ENCODE measurements at regions not wholly inside any gene's neighbourhood (a gene's known extent, or its start where the extent isn't known, plus 50 kb on each side); places are given as distances from the start of the nearest gene placed in this dataset.

DNA sequence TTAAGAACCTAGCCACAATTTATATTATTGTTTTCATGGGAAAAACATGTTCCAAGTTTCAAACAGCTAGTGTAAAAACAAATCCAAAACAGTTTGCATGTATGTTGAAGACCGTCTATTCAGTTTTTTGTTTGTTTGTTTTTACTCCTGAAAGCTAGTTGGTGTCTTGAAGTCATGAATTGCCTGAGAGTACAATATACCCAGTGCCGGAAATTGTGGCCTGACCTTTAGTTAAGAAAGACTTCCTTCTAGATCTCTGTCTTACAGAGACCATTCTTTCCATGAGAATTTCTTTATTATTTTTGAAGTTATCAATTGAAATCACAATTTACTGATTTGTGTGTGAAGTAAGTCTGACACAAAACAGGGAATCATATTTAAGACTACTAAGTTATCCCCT lies 474.8 kb downstream of the KCNJ2 start:
- Histone ChIP-seq H4K91ac (replicated peaks; ENCODE audit: insufficient read length, low read length) (no peak overlapping the region), H3K27ac (ENCODE audit: low read depth, low read length) (no peak overlapping the region), H3K79me1 (ENCODE audit: low read depth, low read length) (no peaks in the 10 kb centered on the region), H2BK120ac (replicated peaks; ENCODE audit: low read depth, low read length) (no peak overlapping the region), H3K9me3 (ENCODE audit: insufficient read depth in 2 of 2, low read depth in 1 of 2, low read length in 1 of 2) (no peaks in the 10 kb centered on the region), H3K27me3 (replicated peaks in 1 of 4; ENCODE audit: control insufficient read depth in 3 of 4, extremely low read depth in 1 of 4, insufficient read depth in 3 of 4, low read length in 3 of 4) (no peaks in the 10 kb centered on the region), H2BK15ac (ENCODE audit: low read length) (no peak overlapping the region), H2BK20ac (ENCODE audit: low read length) (no peak overlapping the region), H3K9ac (replicated peaks in 1 of 4; ENCODE audit: extremely low read depth in 1 of 4, low read depth in 3 of 4, low read length in 3 of 4) (no peak overlapping the region), H3K4me1 (replicated peaks in 1 of 4; ENCODE audit: control insufficient read depth in 3 of 4, insufficient read depth in 4 of 4, low read length in 3 of 4) (peaks cover 0 to 4% (median 1%) of the 10 kb centered on the region in 4 experiments; a peak in 2 of 7 replicates), H3K23ac (ENCODE audit: insufficient read length) (no peak overlapping the region), H3K4ac (replicated peaks; ENCODE audit: insufficient read length, low read depth, low read length) (no peak overlapping the region), H4K8ac (ENCODE audit: extremely low read depth, insufficient read depth, low read length) (no peak overlapping the region), H2AK5ac (ENCODE audit: low read depth, low read length) (no peak overlapping the region), H3K56ac (replicated peaks; ENCODE audit: insufficient read length, low read depth, low read length) (no peak overlapping the region), H2BK5ac (ENCODE audit: low read depth, low read length) (no peak overlapping the region), H2AFZ (ENCODE audit: low read length) (no peak overlapping the region), H3K23me2 (ENCODE audit: low read depth, low read length) (no peaks in the 10 kb centered on the region), H2BK12ac (ENCODE audit: low read depth, low read length) (no peak overlapping the region), H3K4me2 (ENCODE audit: insufficient read depth in 1 of 2, low read depth in 2 of 2, low read length in 2 of 2) (no peak overlapping the region), H4K5ac (ENCODE audit: insufficient read length, low read depth, low read length) (no peak overlapping the region), H3K79me2 (ENCODE audit: control insufficient read depth in 1 of 2, insufficient read depth in 2 of 2, low read length in 2 of 2) (no peaks in the 10 kb centered on the region), H3K14ac (ENCODE audit: insufficient read length) (no peak overlapping the region), H3K18ac (ENCODE audit: extremely low read depth, low read length) (no peak overlapping the region), H4K20me1 (replicated peaks in 1 of 2; ENCODE audit: control insufficient read depth in 1 of 2, insufficient read depth in 2 of 2, low read length in 2 of 2) (no peaks in the 10 kb centered on the region), H3K4me3 (ENCODE audit: extremely low read depth in 1 of 4, insufficient read depth in 2 of 4, low read depth in 3 of 4, low read length in 4 of 4) (no peak overlapping the region), H3K36me3 (ENCODE audit: control insufficient read depth in 2 of 4, insufficient read depth in 4 of 4, low read length in 3 of 4) (no peaks in the 10 kb centered on the region)
- no peak for FAIRE-seq
- no peak for DNase-seq (ENCODE audit: low read depth in 1 of 2, low spot score in 2 of 2)
- WGBS, 2 experiments (ENCODE audit: extremely low coverage in 1 of 2, insufficient coverage in 1 of 2, insufficient read length in 1 of 2, insufficient replicate concordance in 2 of 2, low coverage in 1 of 2, low lambda C conversion rate in 2 of 2, missing lambda C conversion rate in 1 of 2), result 94% methylated on average over 2 of the region's 2 CpGs; no CpG with 5 or more reads in 1 of the 2 experiments
- CTCF ChIA-PET (ENCODE audit: partially characterized antibody), result interaction anchor here (0.6 to 1.7 kb wide), 3 partner anchors 8 to 756 kb away, joined by 3 to 4 read pairs (median 3); no protein-coding TSS in a partner anchor
- POLR2A ChIA-PET (ENCODE audit: partially characterized antibody), result no interaction called here
- no peak for TF ChIP-seq E2F6 (IDR thresholded peaks at IDR 0.05)
- no peak for TF ChIP-seq CTBP2 (IDR thresholded peaks at IDR 0.05; ENCODE audit: borderline replicate concordance, insufficient read depth, insufficient read length, low read length)
- no peak for TF ChIP-seq BACH1 (IDR thresholded peaks at IDR 0.05; ENCODE audit: low read length)
- TF ChIP-seq POU5F1 (IDR thresholded peaks at IDR 0.05; ENCODE audit: low read depth, low read length), result no peak
- TF ChIP-seq NRF1 (IDR thresholded peaks at IDR 0.05; ENCODE audit: low read depth, low read length), result no peak
- no peak for TF ChIP-seq ZNF274 (IDR thresholded peaks at IDR 0.05; ENCODE audit: borderline replicate concordance, extremely low read depth, low read length)
- no peak for TF ChIP-seq FOSL1 (IDR thresholded peaks at IDR 0.05; ENCODE audit: insufficient read depth, low read depth, low read length)
